Neural cell (in vitro differentiated cells): ENCODE measurements at regions not wholly inside any gene's neighbourhood (a gene's known extent, or its start where the extent isn't known, plus 50 kb on each side); places are given as distances from the start of the nearest gene placed in this dataset.

Experiments
- H2AFZ ChIP-seq: fragments of 200-600, 300-800 bp; sonication (generic), shearing (Covaris generic); 2 replicates; pipeline ENCODE4 v1.6.0; 2014; ENCODE audit warnings: low read depth, mild to moderate bottlenecking, antibody characterized with exemption, low read length, moderate library complexity
- H3F3A ChIP-seq: fragments of 200-600 bp; shearing (Covaris generic); 2 replicates; pipeline ENCODE4 v1.6.1; 2016; ENCODE audit warnings: mild to moderate bottlenecking, moderate library complexity, mixed read lengths, antibody characterized with exemption, low read length; ENCODE audit not compliant: insufficient read depth, poor library complexity, severe bottlenecking
- H3K27ac ChIP-seq: fragments of 200-600, 300-800 bp; sonication (generic), shearing (Covaris generic); 2 replicates; pipeline ENCODE4 v1.5.1; 2014; ENCODE audit warnings: mild to moderate bottlenecking, low read length, moderate library complexity
- H3K27me3 ChIP-seq: fragments of 300-800, 200-600 bp; sonication (generic), shearing (Covaris generic); 2 replicates; pipeline ENCODE4 v1.6.0; 2014; ENCODE audit warnings: mild to moderate bottlenecking, low read depth, low read length, moderate library complexity; ENCODE audit not compliant: insufficient read depth
- H3K36me3 ChIP-seq: fragments of 300-800, 200-600 bp; sonication (generic), shearing (Covaris generic); 2 replicates; pipeline ENCODE4 v1.5.1; 2014; ENCODE audit warnings: mild to moderate bottlenecking, antibody characterized with exemption, low read length, moderate library complexity; ENCODE audit not compliant: insufficient read depth
- H3K4me2 ChIP-seq: fragments of 300-800, 200-600 bp; sonication (generic), shearing (Covaris generic); 2 replicates; pipeline ENCODE4 v1.6.0; 2014; ENCODE audit warnings: mild to moderate bottlenecking, low read length
- H3K4me3 ChIP-seq: fragments of 300-800, 200-600 bp; sonication (generic), shearing (Covaris generic); 2 replicates; pipeline ENCODE4 v1.5.1; 2014; ENCODE audit warnings: mild to moderate bottlenecking, low read length, moderate library complexity
- H3K79me2 ChIP-seq: fragments of 200-600 bp; shearing (Covaris generic); replicated peaks from 2 replicates; pipeline ENCODE4 v1.6.0; 2014; ENCODE audit warnings: mild to moderate bottlenecking, low read length, moderate library complexity; ENCODE audit not compliant: insufficient read depth
- H3K9ac ChIP-seq: fragments of 300-800, 200-600 bp; sonication (generic), shearing (Covaris generic); 2 replicates; pipeline ENCODE4 v1.6.1; 2016; ENCODE audit warnings: mild to moderate bottlenecking, low read length, mixed read lengths
- H3K9me2 ChIP-seq: fragments of 200-600 bp; shearing (Covaris generic); 2 replicates; pipeline ENCODE4 v1.6.1; 2016; ENCODE audit warnings: mild to moderate bottlenecking, low read length, mixed read lengths; ENCODE audit not compliant: insufficient read depth
- H3K9me3 ChIP-seq: fragments of 200-600, 300-800 bp; sonication (generic), shearing (Covaris generic); 2 replicates; pipeline ENCODE4 v1.6.1; 2016; ENCODE audit warnings: mild to moderate bottlenecking, mixed run types, low read length, moderate library complexity, mixed read lengths
- H4K20me1 ChIP-seq: fragments of 200-600 bp; shearing (Covaris generic); 2 replicates; pipeline ENCODE4 v1.6.1; 2016; ENCODE audit warnings: mild to moderate bottlenecking, mixed run types; ENCODE audit not compliant: insufficient read depth
- CTCF ChIP-seq: fragments of 450-650 bp; IDR thresholded peaks from 2 replicates; pipeline ENCODE4 v1.5.1; 2014; ENCODE audit warnings: antibody characterized with exemption, mild to moderate bottlenecking, moderate library complexity; ENCODE audit not compliant: poor library complexity, severe bottlenecking
- EP300 ChIP-seq: fragments of 450-650 bp; conservative IDR thresholded peaks from 2 replicates; pipeline ENCODE4 v1.6.1; 2014; ENCODE audit warnings: antibody characterized with exemption, mild to moderate bottlenecking, moderate library complexity; ENCODE audit not compliant: poor library complexity, severe bottlenecking
- EZH2 ChIP-seq: fragments of 200-600, 300-800 bp; shearing (Covaris generic), sonication (generic); IDR thresholded peaks from 2 replicates; pipeline ENCODE4 v1.6.1; 2014; ENCODE audit warnings: antibody characterized with exemption, low read length, borderline replicate concordance, mild to moderate bottlenecking; ENCODE audit not compliant: insufficient read depth, poor library complexity, severe bottlenecking
- MXI1 ChIP-seq: fragments of 450-650 bp; conservative IDR thresholded peaks from 2 replicates; pipeline ENCODE4 v1.6.1; 2014; ENCODE audit warnings: antibody characterized with exemption, mild to moderate bottlenecking; ENCODE audit not compliant: poor library complexity, severe bottlenecking
- POLR2AphosphoS5 ChIP-seq: IDR thresholded peaks from 2 replicates; pipeline ENCODE4 v1.6.1; 2012
- RAD21 ChIP-seq: fragments of 450-650 bp; conservative IDR thresholded peaks from 2 replicates; pipeline ENCODE4 v1.6.1; 2014; ENCODE audit warnings: antibody characterized with exemption, mild to moderate bottlenecking, moderate library complexity
- REST ChIP-seq: IDR thresholded peaks from 2 replicates; pipeline ENCODE4 v1.6.1; 2012; ENCODE audit warnings: borderline replicate concordance
- SMC3 ChIP-seq: fragments of 450-650 bp; conservative IDR thresholded peaks from 2 replicates; pipeline ENCODE4 v1.6.1; 2014; ENCODE audit warnings: antibody characterized with exemption, mild to moderate bottlenecking, moderate library complexity; ENCODE audit not compliant: poor library complexity
- TAF1 ChIP-seq: IDR thresholded peaks from 2 replicates; pipeline ENCODE4 v1.6.1; 2012; ENCODE audit warnings: low read depth

- Histone ChIP-seq H3K27me3 (no peaks in the 10 kb centered on the region), H3K36me3 (no peaks in the 10 kb centered on the region), H3K27ac (no peak overlapping the region), H4K20me1 (no peaks in the 10 kb centered on the region), H3K4me2 (no peak overlapping the region), H3K9ac (no peak overlapping the region), H3K4me3 (no peak overlapping the region), H2AFZ (no peak overlapping the region), H3K79me2 (no peaks in the 10 kb centered on the region), H3K9me3 (no peaks in the 10 kb centered on the region), H3K9me2 (no peaks in the 10 kb centered on the region), H3F3A (no peaks in the 10 kb centered on the region)
- TF ChIP-seq EZH2 (no peak), EP300 (no peak), MXI1 (no peak)
Measured at GRCh38 chr5:105630803-105631202, 2039.9 kb downstream of the EFNA5 start.

GRCh38 chr5:105619725-105620124, 2051.0 kb downstream of the EFNA5 start:
- no peak overlapping the region for H3K4me3 ChIP-seq
- H2AFZ ChIP-seq = no peak overlapping the region
- TF ChIP-seq EP300 (no peak), EZH2 (no peak), RAD21 (no peak), POLR2AphosphoS5 (no peak), MXI1 (no peak), SMC3 (no peak), TAF1 (no peak), REST (no peak), CTCF (no peak)
- no peaks in the 10 kb centered on the region for H4K20me1 ChIP-seq
- H3K79me2 ChIP-seq = no peaks in the 10 kb centered on the region
- no peaks in the 10 kb centered on the region for H3K9me3 ChIP-seq
- no peaks in the 10 kb centered on the region for H3K27me3 ChIP-seq
- no peak overlapping the region for H3K27ac ChIP-seq
- H3K36me3 ChIP-seq = no peaks in the 10 kb centered on the region
- no peaks in the 10 kb centered on the region for H3F3A ChIP-seq
- no peak overlapping the region for H3K9ac ChIP-seq
- H3K9me2 ChIP-seq = no peaks in the 10 kb centered on the region
- no peak overlapping the region for H3K4me2 ChIP-seq
